IMR-90 (cell line): ENCODE measurements at regions not wholly inside any gene's neighbourhood (a gene's known extent, or its start where the extent isn't known, plus 50 kb on each side); places are given as distances from the start of the nearest gene placed in this dataset.

Experiments used
- ATAC-seq: fragments of 200-7000 bp; cut with Tn5 transposase; 2 replicates; pipeline ENCODE4 v1.9.1; 2020; ENCODE audit warnings: low read depth, mild to moderate bottlenecking, moderate library complexity
- BruUV-seq: library from RNA; stranded (reverse); fragments of 400-500 nt; replicated peaks from 2 replicates; lab custom pipeline; 2021; lab: Mats Ljungman, UMichigan
- CTCF ChIA-PET: fragments of 300-600 bp; formaldehyde crosslinking; extraction: SDS; loops from one replicate; lab custom pipeline; 2021; ENCODE audit warnings: antibody characterized with exemption; lab: Yijun Ruan, JAX
- POLR2A ChIA-PET: fragments of 300-600 bp; sonication (Branson Sonifier 250); formaldehyde crosslinking; loops from one replicate; lab custom pipeline; 2022; ENCODE audit warnings: antibody characterized with exemption; ENCODE audit not compliant: unreplicated experiment; lab: Charles Lee
- DNase-seq: peaks from one replicate; pipeline ENCODE4 v3.0.0; 2013
- H2AFZ ChIP-seq: replicated peaks from 2 replicates; pipeline ENCODE3; 2013; ENCODE audit warnings: low read length, mild to moderate bottlenecking; ENCODE audit not compliant: poor library complexity
- H2AK5ac ChIP-seq: 2 replicates; pipeline ENCODE4 v1.6.1; 2013; ENCODE audit warnings: low read depth, low read length, inconsistent platforms
- H2AK9ac ChIP-seq: replicated peaks from 2 replicates; pipeline ENCODE3; 2013; ENCODE audit warnings: mild to moderate bottlenecking, low read depth, low read length, moderate library complexity; ENCODE audit not compliant: poor library complexity
- H2BK120ac ChIP-seq: 2 replicates; pipeline ENCODE4 v1.6.1; 2013; ENCODE audit warnings: low read depth, low read length, inconsistent platforms
- H2BK15ac ChIP-seq: 3 replicates; pipeline ENCODE4 v1.6.1; 2013; ENCODE audit warnings: low read depth, low read length, inconsistent platforms
- H2BK20ac ChIP-seq: 2 replicates; pipeline ENCODE4 v1.6.1; 2013; ENCODE audit warnings: low read depth, mild to moderate bottlenecking, inconsistent platforms, low read length, moderate library complexity
- H2BK5ac ChIP-seq: 2 replicates; pipeline ENCODE4 v1.6.1; 2013; ENCODE audit warnings: mild to moderate bottlenecking, low read depth, low read length, inconsistent platforms; ENCODE audit not compliant: poor library complexity, severe bottlenecking
- H3K14ac ChIP-seq: replicated peaks from 2 replicates; pipeline ENCODE4 v1.6.1; 2013; ENCODE audit warnings: low read depth, low read length, inconsistent platforms
- H3K18ac ChIP-seq: 2 replicates; pipeline ENCODE4 v1.6.1; 2013; ENCODE audit warnings: low read depth, low read length, control low read depth
- H3K23ac ChIP-seq: 2 replicates; pipeline ENCODE4 v1.6.1; 2013; ENCODE audit warnings: low read depth, low read length, inconsistent platforms
- H3K27ac ChIP-seq: 2 replicates; pipeline ENCODE4 v1.5.1; 2013; ENCODE audit warnings: mild to moderate bottlenecking, control low read depth, low read length; ENCODE audit not compliant: insufficient read depth
- H3K27me3 ChIP-seq: 2 replicates; pipeline ENCODE4 v1.6.1; 2013; ENCODE audit warnings: low read length; ENCODE audit not compliant: control insufficient read depth, insufficient read depth
- H3K36me3 ChIP-seq: 2 replicates; pipeline ENCODE4 v1.6.1; 2013; ENCODE audit warnings: low read length, mixed read lengths; ENCODE audit not compliant: control insufficient read depth, insufficient read depth
- H3K4ac ChIP-seq: 2 replicates; pipeline ENCODE4 v1.6.1; 2013; ENCODE audit warnings: low read depth, low read length, inconsistent platforms
- H3K4me1 ChIP-seq: 2 replicates; pipeline ENCODE4 v1.6.1; 2013; ENCODE audit warnings: low read length, mixed read lengths; ENCODE audit not compliant: control insufficient read depth, insufficient read depth
- H3K4me2 ChIP-seq: 2 replicates; pipeline ENCODE4 v1.6.1; 2013; ENCODE audit warnings: low read depth, mild to moderate bottlenecking, control low read depth, low read length, moderate library complexity
- H3K4me3 ChIP-seq: 2 replicates; pipeline ENCODE4 v1.5.1; 2013; ENCODE audit warnings: low read depth, mild to moderate bottlenecking, control low read depth, low read length, moderate library complexity; ENCODE audit not compliant: insufficient read depth
- H3K56ac ChIP-seq: 2 replicates; pipeline ENCODE4 v1.6.1; 2013; ENCODE audit warnings: low read length, inconsistent platforms; ENCODE audit not compliant: insufficient read depth; ENCODE audit errors: extremely low read depth
- H3K79me1 ChIP-seq, 2 experiments: 2 replicates each; pipeline ENCODE4 v1.6.1; 2013; ENCODE audit warnings: low read length in 2 of 2, inconsistent platforms in 1 of 2, low read depth in 1 of 2
- H3K9ac ChIP-seq: 2 replicates; pipeline ENCODE4 v1.6.1; 2013; ENCODE audit warnings: low read depth, low read length, control low read depth
- H3K9me1 ChIP-seq: 2 replicates; pipeline ENCODE4 v1.6.1; 2013; ENCODE audit warnings: low read length, inconsistent platforms; ENCODE audit not compliant: insufficient read depth
- H3K9me3 ChIP-seq: 2 replicates; pipeline ENCODE4 v1.6.1; 2013; ENCODE audit warnings: low read length; ENCODE audit not compliant: control insufficient read depth, insufficient read depth
- H4K20me1 ChIP-seq: 2 replicates; pipeline ENCODE4 v1.6.1; 2013; ENCODE audit warnings: low read length, inconsistent platforms; ENCODE audit not compliant: insufficient read depth
- H4K5ac ChIP-seq: 2 replicates; pipeline ENCODE4 v1.6.1; 2013; ENCODE audit warnings: mild to moderate bottlenecking, low read depth, low read length, control low read depth
- H4K8ac ChIP-seq, 2 experiments: 2 replicates each; pipeline ENCODE4 v1.6.1; 2013; ENCODE audit warnings: low read depth in 2 of 2, low read length in 2 of 2, control low read depth in 1 of 2, inconsistent platforms in 1 of 2
- H4K91ac ChIP-seq: 2 replicates; pipeline ENCODE4 v1.6.1; 2013; ENCODE audit warnings: low read depth, low read length, inconsistent platforms; ENCODE audit not compliant: insufficient read depth
- BHLHE40 ChIP-seq: fragments of 150-350 bp; IDR thresholded peaks from 2 replicates; pipeline ENCODE4 v1.6.1; 2016; ENCODE audit warnings: mild to moderate bottlenecking, low read depth, low read length
- CEBPB ChIP-seq: IDR thresholded peaks from 2 replicates; pipeline ENCODE4 v1.6.1; 2012; ENCODE audit warnings: low read depth, low read length, improper control_type of control experiment
- CHD1 ChIP-seq: IDR thresholded peaks from 2 replicates; pipeline ENCODE4 v1.6.1; 2012; ENCODE audit warnings: low read depth, low read length, improper control_type of control experiment
- FOS ChIP-seq: fragments of 150-350 bp; IDR thresholded peaks from 2 replicates; pipeline ENCODE4 v1.6.1; 2016; ENCODE audit warnings: low read depth, low read length
- MAFK ChIP-seq: IDR thresholded peaks from 2 replicates; pipeline ENCODE4 v1.6.1; 2012; ENCODE audit warnings: low read depth, low read length, improper control_type of control experiment
- MAZ ChIP-seq: IDR thresholded peaks from 2 replicates; pipeline ENCODE4 v1.6.1; 2012; ENCODE audit warnings: low read depth, mild to moderate bottlenecking, low read length, improper control_type of control experiment, moderate library complexity, borderline replicate concordance
- MXI1 ChIP-seq: IDR thresholded peaks from 2 replicates; pipeline ENCODE4 v1.6.1; 2012; ENCODE audit warnings: low read depth, mild to moderate bottlenecking, low read length, moderate library complexity, borderline replicate concordance
- NFE2L2 ChIP-seq: fragments of 150-350 bp; IDR thresholded peaks from 2 replicates; pipeline ENCODE4 v1.6.1; 2016; ENCODE audit warnings: low read depth, mild to moderate bottlenecking, low read length
- POLR2A ChIP-seq: IDR thresholded peaks from 2 replicates; pipeline ENCODE4 v1.6.1; 2012; ENCODE audit warnings: mild to moderate bottlenecking, low read depth, low read length
- RAD21 ChIP-seq: IDR thresholded peaks from 2 replicates; pipeline ENCODE4 v1.6.1; 2012; ENCODE audit warnings: low read length, improper control_type of control experiment
- RCOR1 ChIP-seq: IDR thresholded peaks from 2 replicates; pipeline ENCODE4 v1.6.1; 2012; ENCODE audit warnings: mild to moderate bottlenecking, low read length, improper control_type of control experiment; ENCODE audit not compliant: insufficient replicate concordance
- RFX5 ChIP-seq: IDR thresholded peaks from 2 replicates; pipeline ENCODE4 v1.8.0; 2012; ENCODE audit warnings: low read depth, mild to moderate bottlenecking, low read length, moderate library complexity
- SMC3 ChIP-seq: fragments of 150-350 bp; IDR thresholded peaks from 2 replicates; pipeline ENCODE4 v1.6.1; 2016; ENCODE audit warnings: low read depth, mild to moderate bottlenecking, antibody characterized with exemption, low read length, moderate library complexity
- WGBS, 2 experiments: methylation state at CpG; one replicate each; pipeline versions ENCODE4 v1.1.5 to v1.1.7; 2013; ENCODE audit warnings: missing lambda C conversion rate in 2 of 2; ENCODE audit not compliant: insufficient read length in 1 of 2; ENCODE audit errors: extremely low coverage in 2 of 2; 5-methylcytosine and 5-hydroxymethylcytosine counted together
- dilution Hi-C: fragments of 300-500 bp; cut with HindIII; formaldehyde crosslinking; loops from one replicate; pipeline ENCODE4 v1.14.3; 2018; ENCODE audit warnings: low sequenced_read_pairs; ENCODE audit not compliant: unreplicated experiment
- in situ Hi-C: fragments of 300-500 bp; cut with MboI; formaldehyde crosslinking; loops from 3 replicates; pipeline ENCODE4 v1.14.3; 2019; ENCODE audit warnings: low sequenced_read_pairs, inconsistent platforms, mixed read lengths
- intact Hi-C: fragments of 100-400 bp; cut with micrococcal nuclease; formaldehyde crosslinking; loops from 2 replicates; pipeline ENCODE4 v1.10.0; 2022
- TF ChIP-seq, protein P1 (sequence below): conservative IDR thresholded peaks from 2 replicates; pipeline ENCODE4 v1.5.1; 2012; ENCODE audit warnings: mild to moderate bottlenecking, low read depth, low read length, improper control_type of control experiment
- TF ChIP-seq, protein P2 (sequence below): fragments of 150-350 bp; IDR thresholded peaks from 2 replicates; pipeline ENCODE4 v1.6.1; 2016; ENCODE audit warnings: low read depth, mild to moderate bottlenecking, low read length, moderate library complexity, borderline replicate concordance
- TF ChIP-seq, protein P3 (sequence below): fragments of 150-350 bp; IDR thresholded peaks from 2 replicates; pipeline ENCODE4 v1.6.1; 2017; ENCODE audit warnings: mild to moderate bottlenecking, antibody characterized with exemption, low read length, low read depth

DNA sequence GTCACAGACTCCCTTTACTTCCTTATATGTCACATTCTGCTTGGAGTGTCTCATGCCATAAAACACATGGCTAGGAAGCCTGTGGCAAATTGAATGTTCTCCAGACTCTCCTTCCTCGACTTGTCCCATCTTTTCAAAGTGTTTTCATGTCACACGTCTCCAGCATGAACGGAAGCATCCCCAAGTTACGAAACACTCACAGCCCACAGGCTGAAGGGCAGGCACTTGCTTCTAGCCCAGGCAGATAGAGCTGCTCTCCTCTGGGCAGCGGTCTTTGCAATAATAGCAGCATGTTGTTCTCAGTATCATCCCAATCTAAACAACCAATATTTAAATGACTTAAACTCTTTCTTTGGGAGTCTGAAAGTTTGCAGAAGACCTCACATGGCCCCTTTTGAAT, 85.3 kb upstream of the ADAMTS9 start:
- H3K36me3 ChIP-seq = no peaks in the 10 kb centered on the region
- H3K4me3 ChIP-seq = no peak overlapping the region
- DNase-seq (no peak), ATAC-seq (no peak; the same call in 1 of the 2 replicates)
- CTCF ChIA-PET = no interaction called here
- H2BK15ac ChIP-seq = no peak overlapping the region
- no peak overlapping the region for H2BK20ac ChIP-seq
- no peak overlapping the region for H4K8ac ChIP-seq
- H3K4me2 ChIP-seq = no peak overlapping the region
- in situ Hi-C loops (no loop called here), intact Hi-C loops (no loop called here), dilution Hi-C loops (no loop called here)
- WGBS, 2 experiments = no CpG with 5 or more reads among the region's 5 CpGs
- H3K9ac ChIP-seq = no peak overlapping the region
- no peaks in the 10 kb centered on the region for H3K4me1 ChIP-seq
- TF ChIP-seq, protein P1, sequence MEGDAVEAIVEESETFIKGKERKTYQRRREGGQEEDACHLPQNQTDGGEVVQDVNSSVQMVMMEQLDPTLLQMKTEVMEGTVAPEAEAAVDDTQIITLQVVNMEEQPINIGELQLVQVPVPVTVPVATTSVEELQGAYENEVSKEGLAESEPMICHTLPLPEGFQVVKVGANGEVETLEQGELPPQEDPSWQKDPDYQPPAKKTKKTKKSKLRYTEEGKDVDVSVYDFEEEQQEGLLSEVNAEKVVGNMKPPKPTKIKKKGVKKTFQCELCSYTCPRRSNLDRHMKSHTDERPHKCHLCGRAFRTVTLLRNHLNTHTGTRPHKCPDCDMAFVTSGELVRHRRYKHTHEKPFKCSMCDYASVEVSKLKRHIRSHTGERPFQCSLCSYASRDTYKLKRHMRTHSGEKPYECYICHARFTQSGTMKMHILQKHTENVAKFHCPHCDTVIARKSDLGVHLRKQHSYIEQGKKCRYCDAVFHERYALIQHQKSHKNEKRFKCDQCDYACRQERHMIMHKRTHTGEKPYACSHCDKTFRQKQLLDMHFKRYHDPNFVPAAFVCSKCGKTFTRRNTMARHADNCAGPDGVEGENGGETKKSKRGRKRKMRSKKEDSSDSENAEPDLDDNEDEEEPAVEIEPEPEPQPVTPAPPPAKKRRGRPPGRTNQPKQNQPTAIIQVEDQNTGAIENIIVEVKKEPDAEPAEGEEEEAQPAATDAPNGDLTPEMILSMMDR = no peak
- TF ChIP-seq FOS (no peak), CEBPB (no peak), RFX5 (no peak), NFE2L2 (no peak), POLR2A (no peak), MAFK (no peak), RCOR1 (no peak), BHLHE40 (no peak), MXI1 (no peak), RAD21 (no peak), CHD1 (no peak), MAZ (no peak), SMC3 (no peak)
- TF ChIP-seq, protein P2, sequence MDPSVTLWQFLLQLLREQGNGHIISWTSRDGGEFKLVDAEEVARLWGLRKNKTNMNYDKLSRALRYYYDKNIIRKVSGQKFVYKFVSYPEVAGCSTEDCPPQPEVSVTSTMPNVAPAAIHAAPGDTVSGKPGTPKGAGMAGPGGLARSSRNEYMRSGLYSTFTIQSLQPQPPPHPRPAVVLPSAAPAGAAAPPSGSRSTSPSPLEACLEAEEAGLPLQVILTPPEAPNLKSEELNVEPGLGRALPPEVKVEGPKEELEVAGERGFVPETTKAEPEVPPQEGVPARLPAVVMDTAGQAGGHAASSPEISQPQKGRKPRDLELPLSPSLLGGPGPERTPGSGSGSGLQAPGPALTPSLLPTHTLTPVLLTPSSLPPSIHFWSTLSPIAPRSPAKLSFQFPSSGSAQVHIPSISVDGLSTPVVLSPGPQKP = no peak
- TF ChIP-seq, protein P3, sequence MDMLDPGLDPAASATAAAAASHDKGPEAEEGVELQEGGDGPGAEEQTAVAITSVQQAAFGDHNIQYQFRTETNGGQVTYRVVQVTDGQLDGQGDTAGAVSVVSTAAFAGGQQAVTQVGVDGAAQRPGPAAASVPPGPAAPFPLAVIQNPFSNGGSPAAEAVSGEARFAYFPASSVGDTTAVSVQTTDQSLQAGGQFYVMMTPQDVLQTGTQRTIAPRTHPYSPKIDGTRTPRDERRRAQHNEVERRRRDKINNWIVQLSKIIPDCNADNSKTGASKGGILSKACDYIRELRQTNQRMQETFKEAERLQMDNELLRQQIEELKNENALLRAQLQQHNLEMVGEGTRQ = no peak
- H4K5ac ChIP-seq = no peak overlapping the region
- no peak overlapping the region for H2AK5ac ChIP-seq
- H2AK9ac ChIP-seq = no peak overlapping the region
- no peaks in the 10 kb centered on the region for H3K9me1 ChIP-seq
- H2AFZ ChIP-seq = no peak overlapping the region
- BruUV-seq = no TSS peak
- no peaks in the 10 kb centered on the region for H4K20me1 ChIP-seq
- no peak overlapping the region for H3K14ac ChIP-seq
- H3K23ac ChIP-seq = no peak overlapping the region
- H3K79me1 ChIP-seq = no peaks in the 10 kb centered on the region
- H2BK120ac ChIP-seq = no peak overlapping the region
- no peak overlapping the region for H4K91ac ChIP-seq
- no peak overlapping the region for H3K18ac ChIP-seq
- POLR2A ChIA-PET = no interaction called here
- no peak overlapping the region for H3K4ac ChIP-seq
- H3K9me3 ChIP-seq = no peaks in the 10 kb centered on the region
- no peaks in the 10 kb centered on the region for H3K27me3 ChIP-seq
- H3K27ac ChIP-seq = no peak overlapping the region
- H2BK5ac ChIP-seq = no peak overlapping the region
- no peak overlapping the region for H3K56ac ChIP-seq
